GM23248 (cell line): ENCODE measurements at regions not wholly inside any gene's neighbourhood (a gene's known extent, or its start where the extent isn't known, plus 50 kb on each side); places are given as distances from the start of the nearest gene placed in this dataset.

ENCODE experiments used
- EZH2 ChIP-seq: fragments of 200-600 bp; sonication (generic); IDR thresholded peaks from 2 replicates; pipeline ENCODE4 v1.6.1; 2018; ENCODE audit warnings: antibody characterized with exemption, mild to moderate bottlenecking; ENCODE audit not compliant: insufficient read depth, poor library complexity, severe bottlenecking
- EZH2phosphoT487 ChIP-seq: fragments of 200-600 bp; sonication (generic); IDR thresholded peaks from 2 replicates; pipeline ENCODE4 v1.6.1; 2018; ENCODE audit warnings: antibody characterized with exemption, moderate library complexity, mild to moderate bottlenecking, low read depth; ENCODE audit not compliant: insufficient read depth

DNA sequence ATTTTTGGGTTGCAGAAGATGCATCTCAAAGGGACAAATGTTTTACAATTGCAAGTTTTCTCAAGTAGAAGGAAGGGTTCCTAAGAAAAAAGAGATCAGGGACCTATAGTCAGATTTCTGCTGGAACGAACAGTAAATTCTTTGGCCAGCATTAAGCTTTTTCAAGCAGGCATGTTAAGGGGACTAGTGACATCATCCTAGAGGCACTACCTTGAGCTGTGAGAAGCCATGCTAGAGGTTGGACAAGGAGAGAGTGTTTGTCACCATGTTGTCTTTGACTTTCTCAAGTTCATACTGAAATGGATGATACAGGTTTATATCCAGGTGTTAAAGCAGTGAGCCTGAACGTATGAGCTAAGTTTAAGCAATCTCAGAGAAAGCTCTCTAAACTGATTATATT lies 85.2 kb upstream of the WDR72 start:
- no peak for TF ChIP-seq EZH2
- TF ChIP-seq EZH2phosphoT487: no peak
